GM21367 (cell line): ENCODE measurements at regions not wholly inside any gene's neighbourhood (a gene's known extent, or its start where the extent isn't known, plus 50 kb on each side); places are given as distances from the start of the nearest gene placed in this dataset.
"Not testable (repeated sequence)": the region's sequence is repeated elsewhere in the genome, so short reads cannot be mapped to it uniquely, and the experiment has no call there.

Source experiments
- ATAC-seq: cut with Tn5 transposase; IDR thresholded peaks from one replicate; pipeline ENCODE4 v1.9.1; 2021; ENCODE audit not compliant: unreplicated experiment

GRCh38 chr3:115252679-115253078, 105.6 kb upstream of the ZBTB20 start:
- no peak for ATAC-seq

- no peak for ATAC-seq
Measured at GRCh38 chr3:115254492-115255196, 107.6 kb upstream of the ZBTB20 start.

- ATAC-seq = no peak
Measured at GRCh38 chr3:115255197-115255585, 108.1 kb upstream of the ZBTB20 start.

GRCh38 chr3:115270849-115271248, 123.8 kb upstream of the ZBTB20 start:
- no peak for ATAC-seq

GRCh38 chr3:115272036-115272824, 125.1 kb upstream of the ZBTB20 start:
- ATAC-seq = no peak

GRCh38 chr3:115275896-115276295, 128.8 kb upstream of the ZBTB20 start:
- no peak for ATAC-seq

GRCh38 chr3:115279939-115280338, 132.9 kb upstream of the ZBTB20 start:
- no peak for ATAC-seq

- no peak for ATAC-seq
Measured at GRCh38 chr3:115280506-115280905, 133.4 kb upstream of the ZBTB20 start.

- ATAC-seq = no peak
Measured at GRCh38 chr3:115281697-115282675, 134.9 kb upstream of the ZBTB20 start.

GRCh38 chr3:115284980-115285379, 137.9 kb upstream of the ZBTB20 start:
- ATAC-seq = no peak

- no peak for ATAC-seq
Measured at GRCh38 chr3:115286529-115287197, 139.6 kb upstream of the ZBTB20 start.

- no peak for ATAC-seq
Measured at GRCh38 chr3:115287198-115287597, 140.1 kb upstream of the ZBTB20 start.

GRCh38 chr3:115292131-115292530, 145.0 kb upstream of the ZBTB20 start:
- ATAC-seq = no peak

GRCh38 chr3:115292677-115293165, 145.6 kb upstream of the ZBTB20 start:
- no peak for ATAC-seq

GRCh38 chr3:115293321-115293720, 146.2 kb upstream of the ZBTB20 start:
- no peak for ATAC-seq

- ATAC-seq = no peak
Measured at GRCh38 chr3:115301364-115301860, 154.3 kb upstream of the ZBTB20 start.

GRCh38 chr3:115317953-115318352, 170.9 kb upstream of the ZBTB20 start:
- not testable (repeated sequence) for ATAC-seq

GRCh38 chr3:115321400-115321805, 174.3 kb upstream of the ZBTB20 start:
- no peak for ATAC-seq

GRCh38 chr3:115322901-115323300, 175.8 kb upstream of the ZBTB20 start:
- ATAC-seq = no peak

- ATAC-seq = no peak
Measured at GRCh38 chr3:115323380-115323779, 176.3 kb upstream of the ZBTB20 start.
